ENCODE measurements at regions not wholly inside any gene's neighbourhood (a gene's known extent, or its start where the extent isn't known, plus 50 kb on each side); places are given as distances from the start of the nearest gene placed in this dataset.

DNA sequence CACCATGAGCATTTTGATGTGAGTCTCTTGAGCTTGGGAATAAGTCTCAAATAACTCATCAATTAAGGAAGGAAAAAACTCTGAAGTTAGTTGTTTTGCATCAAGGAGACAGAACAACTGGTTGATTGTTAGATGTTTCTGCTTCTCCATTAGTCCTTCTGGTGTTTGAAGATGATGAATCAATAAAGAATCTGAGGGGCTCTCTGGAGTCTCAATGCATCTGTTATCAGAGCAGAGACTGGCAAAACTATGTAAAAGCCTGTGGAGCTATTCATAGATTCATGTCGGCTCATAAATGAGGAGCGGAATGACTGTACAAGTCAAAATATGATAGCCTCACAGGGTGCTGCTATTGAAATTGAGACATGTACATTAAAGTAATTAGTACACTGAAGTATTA lies 73.3 kb upstream of the ZC3H11B start:
- H3K27ac Mint-ChIP-seq: no peak overlapping the region
- Histone ChIP-seq H3K9me3 (replicated peaks in 1 of 2; ENCODE audit: control insufficient read depth in 1 of 2, insufficient read depth in 1 of 2, low read length in 2 of 2) (no peaks in the 10 kb centered on the region), H3K4me3 (replicated peaks in 1 of 3; ENCODE audit: low read depth in 2 of 3, low read length in 3 of 3) (no peak overlapping the region), H2AFZ (ENCODE audit: insufficient read depth, low read depth, low read length, poor library complexity, severe bottlenecking) (no peak overlapping the region), H3K4me1 (ENCODE audit: control insufficient read depth in 1 of 2, insufficient read depth in 2 of 2, low read length in 2 of 2) (no peaks in the 10 kb centered on the region), H3K27me3 (ENCODE audit: control insufficient read depth in 2 of 2, insufficient read depth in 2 of 2, low read length in 2 of 2) (no peaks in the 10 kb centered on the region), H3K9ac (ENCODE audit: insufficient read depth, low read length, poor library complexity, severe bottlenecking) (no peak overlapping the region), H3K27ac (ENCODE audit: low read depth in 1 of 2, low read length in 2 of 2) (no peak overlapping the region), H4K20me1 (ENCODE audit: insufficient read depth, low read length) (no peaks in the 10 kb centered on the region), H3K79me2 (ENCODE audit: insufficient read depth, low read length) (no peaks in the 10 kb centered on the region), H3K4me2 (replicated peaks; ENCODE audit: extremely low read depth, low read length, poor library complexity, severe bottlenecking) (no peak overlapping the region), H3K36me3 (replicated peaks in 1 of 2; ENCODE audit: control insufficient read depth in 1 of 2, insufficient read depth in 2 of 2, low read length in 2 of 2) (no peaks in the 10 kb centered on the region)
- intact Hi-C loops (cut with micrococcal nuclease): no loop called here
- TF ChIP-seq CTCF (IDR thresholded peaks at IDR 0.05): no peak
- H3K36me3 Mint-ChIP-seq: no peaks in the 10 kb centered on the region
- WGBS (ENCODE audit: insufficient coverage): 100% methylated on average over 2 of the region's 2 CpGs
- H3K27me3 Mint-ChIP-seq (ENCODE audit: low read depth in 3 of 3): peaks cover 0 to 4% (median 0%) of the 10 kb centered on the region in 3 donors
- no peak for DNase-seq
- H3K9me3 Mint-ChIP-seq: peaks cover 0 to 2% (median 0%) of the 10 kb centered on the region in 7 donors
- no peak overlapping the region for H3K4me3 Mint-ChIP-seq
- H3K4me1 Mint-ChIP-seq: no peaks in the 10 kb centered on the region

- WGBS (ENCODE audit: insufficient coverage): no CpG with 5 or more reads among the region's 1 CpG
- no peak overlapping the region for H3K4me3 Mint-ChIP-seq
- H3K4me1 ChIP-seq (ENCODE audit: control insufficient read depth in 1 of 2, insufficient read depth in 2 of 2, low read length in 2 of 2): no peaks in the 10 kb centered on the region
These were observed 69.9 kb upstream of the ZC3H11B start for GRCh38 chr1:219682788-219683187.

More at GRCh38 chr1:219682788-219683187, 69.9 kb upstream of the ZC3H11B start:
- Histone ChIP-seq H3K36me3 (replicated peaks in 1 of 2; ENCODE audit: control insufficient read depth in 1 of 2, insufficient read depth in 2 of 2, low read length in 2 of 2) (no peaks in the 10 kb centered on the region), H3K9me3 (replicated peaks in 1 of 2; ENCODE audit: control insufficient read depth in 1 of 2, insufficient read depth in 1 of 2, low read length in 2 of 2) (no peaks in the 10 kb centered on the region), H2AFZ (ENCODE audit: insufficient read depth, low read depth, low read length, poor library complexity, severe bottlenecking) (no peak overlapping the region), H3K79me2 (ENCODE audit: insufficient read depth, low read length) (no peaks in the 10 kb centered on the region), H3K4me3 (replicated peaks in 1 of 3; ENCODE audit: low read depth in 2 of 3, low read length in 3 of 3) (no peak overlapping the region), H3K27ac (ENCODE audit: low read depth in 1 of 2, low read length in 2 of 2) (no peak overlapping the region), H3K27me3 (ENCODE audit: control insufficient read depth in 2 of 2, insufficient read depth in 2 of 2, low read length in 2 of 2) (no peaks in the 10 kb centered on the region), H3K4me2 (replicated peaks; ENCODE audit: extremely low read depth, low read length, poor library complexity, severe bottlenecking) (no peak overlapping the region), H4K20me1 (ENCODE audit: insufficient read depth, low read length) (no peaks in the 10 kb centered on the region), H3K9ac (ENCODE audit: insufficient read depth, low read length, poor library complexity, severe bottlenecking) (no peak overlapping the region)
- H3K4me1 Mint-ChIP-seq: no peaks in the 10 kb centered on the region
- DNase-seq: no peak
- no peak for TF ChIP-seq CTCF (IDR thresholded peaks at IDR 0.05)
- H3K36me3 Mint-ChIP-seq: no peaks in the 10 kb centered on the region
- H3K27me3 Mint-ChIP-seq (ENCODE audit: low read depth in 3 of 3): peaks cover 2 to 4% (median 3%) of the 10 kb centered on the region in 3 donors
- intact Hi-C loops (cut with micrococcal nuclease): no loop called here
- H3K9me3 Mint-ChIP-seq: peaks cover 0 to 2% (median 0%) of the 10 kb centered on the region in 7 donors
- peak overlapping the region in 1 of 7 donors; percentile 56 for H3K27ac Mint-ChIP-seq
